ENCODE measurements at regions not wholly inside any gene's neighbourhood (a gene's known extent, or its start where the extent isn't known, plus 50 kb on each side); places are given as distances from the start of the nearest gene placed in this dataset.

DNA sequence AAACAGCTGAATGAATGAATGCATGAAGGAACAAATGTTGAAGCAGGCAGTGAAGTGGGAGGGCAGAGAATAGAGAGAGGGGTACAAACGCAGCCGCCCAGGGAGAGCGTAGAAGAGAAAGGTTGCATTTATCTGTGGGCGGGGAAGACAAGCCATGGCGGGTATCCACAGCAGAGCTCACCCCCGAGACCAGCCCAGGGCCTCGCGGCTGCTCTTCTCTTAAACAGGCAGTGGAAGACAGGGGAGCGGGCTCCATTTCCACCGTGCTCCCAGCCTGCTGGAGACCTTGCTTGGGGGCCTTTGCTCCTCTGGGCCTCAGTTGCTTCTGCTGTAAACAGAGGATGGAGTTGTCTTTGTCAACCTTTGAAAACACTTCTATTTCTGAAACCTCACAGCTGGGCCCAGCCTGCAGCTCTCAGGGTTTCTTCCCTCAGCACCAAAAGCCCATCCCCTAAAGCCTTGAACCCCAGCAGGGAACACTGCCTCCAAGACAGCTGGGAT is 259.5 kb downstream of the UACA start:
- TF ChIP-seq CTCF (IDR thresholded peaks at IDR 0.05; ENCODE audit: poor library complexity) = no peak
- no peak for TF ChIP-seq EZH2 (IDR thresholded peaks at IDR 0.05; ENCODE audit: borderline replicate concordance)
- TF ChIP-seq EZH2phosphoT487 (IDR thresholded peaks at IDR 0.05; ENCODE audit: low read depth, severe bottlenecking, unreplicated experiment) = no peak

All from hepatocyte (in vitro differentiated cells).